Transverse colon (tissue), 4 donors: ENCODE measurements at regions not wholly inside any gene's neighbourhood (a gene's known extent, or its start where the extent isn't known, plus 50 kb on each side); places are given as distances from the start of the nearest gene placed in this dataset.
"Not testable (repeated sequence)": the region's sequence is repeated elsewhere in the genome, so short reads cannot be mapped to it uniquely, and the experiment has no call there.

Experiments used
- DNase-seq: peaks from one replicate; pipeline ENCODE4 v3.0.0-alpha.2; 2019
- H3K27ac ChIP-seq, 4 donors: fragments of 200-600 bp; sonication (generic); 2 replicates each; pipeline ENCODE4 v1.5.1; 2016 to 2018; ENCODE audit warnings: inconsistent platforms in 4 of 4
- H3K27me3 ChIP-seq: fragments of 200-600 bp; sonication (generic); 2 replicates; pipeline ENCODE4 v1.5.1; 2017; ENCODE audit warnings: inconsistent platforms
- H3K36me3 ChIP-seq, 4 donors: fragments of 200-600 bp; sonication (generic); 2 replicates each; pipeline ENCODE4 v1.5.1; 2017 to 2019; ENCODE audit warnings: inconsistent platforms in 4 of 4
- H3K4me1 ChIP-seq, 4 donors: fragments of 200-600 bp; sonication (generic); 2 replicates each; pipeline ENCODE4 v1.5.1; 2017 to 2020; ENCODE audit warnings: inconsistent platforms in 4 of 4
- H3K4me3 ChIP-seq, 4 donors: fragments of 200-600 bp; sonication (generic); 1 replicate in 1 of 4; 2 replicates in 3 of 4; pipeline versions ENCODE4 v1.5.1 to v1.6.1; 2017 to 2019; ENCODE audit warnings: inconsistent platforms in 4 of 4
- H3K9me3 ChIP-seq, 2 donors: fragments of 200-600 bp; sonication (generic); 2 replicates each; pipeline ENCODE4 v1.5.1; 2017 to 2019; ENCODE audit warnings: inconsistent platforms in 2 of 2
- CTCF ChIP-seq, 5 experiments: fragments of 200-600 bp in 3 of 5; fragments of 450-650 bp in 2 of 5; sonication (generic) in 3 of 5; IDR thresholded peaks; 1 replicate in 2 of 5; 2 replicates in 3 of 5; pipeline ENCODE4 v1.5.1; 2016 to 2017; ENCODE audit warnings: antibody characterized with exemption in 5 of 5, inconsistent platforms in 3 of 5, mild to moderate bottlenecking in 2 of 5, moderate library complexity in 1 of 5
- EP300 ChIP-seq: sonication (generic); formaldehyde crosslinking; IDR thresholded peaks from one replicate; pipeline ENCODE4 v1.6.1; 2017; ENCODE audit warnings: antibody characterized with exemption, low read depth
- POLR2A ChIP-seq: fragments of 450-650 bp; IDR thresholded peaks from one replicate; pipeline ENCODE4 v1.6.1; 2016; ENCODE audit warnings: antibody characterized with exemption, mild to moderate bottlenecking, moderate library complexity
- POLR2AphosphoS5 ChIP-seq, 3 donors: sonication (generic); formaldehyde crosslinking; IDR thresholded peaks; one replicate each; pipeline ENCODE4 v1.6.1; 2016; ENCODE audit warnings: antibody characterized with exemption in 3 of 3
- WGBS, 2 donors: methylation state at CpG; one replicate each; pipeline ENCODE4 v1.1.5; 2018; ENCODE audit warnings: low coverage in 1 of 2; 5-methylcytosine and 5-hydroxymethylcytosine counted together
- in situ Hi-C, 4 donors: fragments of 200-750 bp; cut with MboI; loops; one replicate each; pipeline versions ENCODE4 v1.15.0 to v1.15.1; 2017; ENCODE audit warnings: low sequenced_read_pairs in 3 of 4, low pct_ligation_motif_present in 1 of 4, low pct_unique_long_range_greater_than_20kb in 1 of 4
- intact Hi-C: fragments of 100-400 bp; cut with DNase I; formaldehyde crosslinking; loops from one replicate; pipeline ENCODE4 v1.15.1; 2023; ENCODE audit warnings: low total_unique reads

GRCh38 chr7:19522486-19522885 lies 186.4 kb downstream of the POLR1F start:
- no peaks in the 10 kb centered on the region for H3K9me3 ChIP-seq

GRCh38 chr7:19520392-19520791 lies 188.4 kb downstream of the POLR1F start:
- H3K27me3 ChIP-seq: no peaks in the 10 kb centered on the region
- no peak overlapping the region for H3K4me3 ChIP-seq
- 53 to 82% methylated on average over 1 of the region's 1 CpG for WGBS, 2 donors
- H3K27ac ChIP-seq: no peak overlapping the region
- H3K36me3 ChIP-seq: no peaks in the 10 kb centered on the region
- no peak for DNase-seq
- intact Hi-C loops: no loop called here
- no peaks in the 10 kb centered on the region for H3K9me3 ChIP-seq
- in situ Hi-C loops: no loop called here
- no peaks in the 10 kb centered on the region for H3K4me1 ChIP-seq
- TF ChIP-seq POLR2AphosphoS5 (IDR thresholded peaks at IDR 0.05) (no peak), EP300 (no peak), CTCF (IDR thresholded peaks at IDR 0.05) (no peak), POLR2A (no peak)

More at GRCh38 chr7:19522486-19522885, 186.4 kb downstream of the POLR1F start:
- DNase-seq: no peak
- no peaks in the 10 kb centered on the region for H3K4me1 ChIP-seq
- TF ChIP-seq POLR2AphosphoS5 (IDR thresholded peaks at IDR 0.05): no peak
- TF ChIP-seq POLR2A: no peak
- TF ChIP-seq EP300: no peak
- TF ChIP-seq CTCF (IDR thresholded peaks at IDR 0.05): no peak
- intact Hi-C loops: no loop called here
- WGBS, 2 donors: 34 to 40% methylated on average over 3 of the region's 3 CpGs
- no peak overlapping the region for H3K4me3 ChIP-seq
- no peak overlapping the region for H3K27ac ChIP-seq
- in situ Hi-C loops: no loop called here
- no peaks in the 10 kb centered on the region for H3K27me3 ChIP-seq
- H3K36me3 ChIP-seq: no peaks in the 10 kb centered on the region

GRCh38 chr7:19519443-19520021 lies 189.3 kb downstream of the POLR1F start:
- in situ Hi-C loops (no loop called here), intact Hi-C loops (no loop called here)
- TF ChIP-seq POLR2A (no peak), EP300 (no peak), CTCF (IDR thresholded peaks at IDR 0.05) (no peak), POLR2AphosphoS5 (IDR thresholded peaks at IDR 0.05) (no peak)
- Histone ChIP-seq H3K36me3 (no peaks in the 10 kb centered on the region), H3K4me1 (no peaks in the 10 kb centered on the region), H3K27ac (no peak overlapping the region), H3K9me3 (no peaks in the 10 kb centered on the region), H3K4me3 (no peak overlapping the region), H3K27me3 (no peaks in the 10 kb centered on the region)
- WGBS, 2 donors: 44 to 58% methylated on average over 2 to 3 of the region's 3 CpGs
- no peak for DNase-seq

GRCh38 chr7:19517546-19517945 lies 191.3 kb downstream of the POLR1F start:
- H3K36me3 ChIP-seq, H3K27me3 ChIP-seq, H3K4me3 ChIP-seq, H3K9me3 ChIP-seq, intact Hi-C loops, in situ Hi-C loops, DNase-seq, H3K27ac ChIP-seq, H3K4me1 ChIP-seq: not testable (repeated sequence)
- WGBS, 2 donors: 85 to 91% methylated on average over 3 of the region's 3 CpGs

GRCh38 chr7:19508821-19509220 lies 200.0 kb downstream of the POLR1F start:
- no peaks in the 10 kb centered on the region for H3K4me1 ChIP-seq
- WGBS, 2 donors: 44 to 78% methylated on average over 2 of the region's 2 CpGs
- no peak for DNase-seq
- in situ Hi-C loops (no loop called here), intact Hi-C loops (no loop called here)
- H3K36me3 ChIP-seq: no peaks in the 10 kb centered on the region
- no peak for TF ChIP-seq POLR2A
- TF ChIP-seq CTCF (IDR thresholded peaks at IDR 0.05): no peak
- H3K27ac ChIP-seq: no peak overlapping the region
- H3K9me3 ChIP-seq: no peaks in the 10 kb centered on the region
- no peak overlapping the region for H3K4me3 ChIP-seq
- no peaks in the 10 kb centered on the region for H3K27me3 ChIP-seq
